Activated CD4-positive, alpha-beta T cell treated with anti-CD3 and anti-CD28 coated beads, Interleukin-2, amount 50 U/mL, for 48 hours (primary cell): ENCODE measurements at regions not wholly inside any gene's neighbourhood (a gene's known extent, or its start where the extent isn't known, plus 50 kb on each side); places are given as distances from the start of the nearest gene placed in this dataset.
"Not testable (repeated sequence)": the region's sequence is repeated elsewhere in the genome, so short reads cannot be mapped to it uniquely, and the experiment has no call there.

Experiments used
- DNase-seq, 2 experiments: peaks; one replicate each; pipeline ENCODE4 v3.0.0-alpha.2; 2020

DNA sequence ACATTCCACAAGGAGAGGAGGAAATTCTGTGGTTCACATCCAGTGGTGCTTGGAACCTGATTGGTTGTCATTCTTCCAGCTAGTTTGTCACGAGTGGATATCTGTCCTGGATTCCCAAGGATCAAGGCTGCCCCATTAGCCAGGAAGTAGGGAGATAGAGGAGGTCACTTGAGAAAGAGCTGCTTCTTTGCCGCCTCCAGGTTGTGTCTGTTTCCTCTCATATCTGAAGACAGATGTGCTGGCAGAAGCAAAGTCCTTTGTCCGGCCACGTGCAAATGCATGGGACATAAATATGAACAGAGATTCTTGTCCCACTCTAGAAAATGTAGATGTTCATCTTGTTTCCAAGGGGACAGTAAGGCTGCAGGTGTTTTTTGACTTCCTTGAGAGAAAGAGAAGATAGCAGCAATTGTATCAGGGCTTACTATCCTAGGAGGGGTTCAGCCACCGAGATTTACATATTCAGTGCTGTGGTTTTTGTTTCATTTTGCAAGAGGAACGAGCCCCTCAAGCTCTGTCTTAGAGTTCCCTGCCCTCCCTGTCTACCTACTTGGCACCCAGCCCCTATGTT is 174.4 kb downstream of the RPIA start:
- DNase-seq, result no peak

GRCh38 chr2:88866756-88867155 is 175.3 kb downstream of the RPIA start:
- DNase-seq, result no peak

DNA sequence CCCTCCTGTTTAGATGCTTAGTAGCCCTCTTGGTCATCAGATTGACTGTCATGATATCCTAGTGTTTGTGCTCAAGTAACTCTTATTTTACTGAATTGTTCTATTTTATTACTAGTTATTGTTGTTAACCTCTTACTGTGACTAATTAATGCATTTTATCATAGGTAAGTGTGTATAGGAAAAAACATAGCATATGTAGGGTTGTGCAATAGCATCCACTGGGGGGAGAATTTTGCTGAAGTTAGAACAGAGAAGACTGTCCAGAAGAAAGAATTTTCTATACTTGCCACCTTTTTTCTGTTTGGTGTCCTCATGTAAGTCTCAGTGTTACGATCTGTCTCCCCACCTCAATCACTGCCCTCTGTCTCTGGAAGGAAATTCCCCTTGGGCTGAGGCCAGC is 177.4 kb downstream of the RPIA start:
- no peak for DNase-seq

DNA sequence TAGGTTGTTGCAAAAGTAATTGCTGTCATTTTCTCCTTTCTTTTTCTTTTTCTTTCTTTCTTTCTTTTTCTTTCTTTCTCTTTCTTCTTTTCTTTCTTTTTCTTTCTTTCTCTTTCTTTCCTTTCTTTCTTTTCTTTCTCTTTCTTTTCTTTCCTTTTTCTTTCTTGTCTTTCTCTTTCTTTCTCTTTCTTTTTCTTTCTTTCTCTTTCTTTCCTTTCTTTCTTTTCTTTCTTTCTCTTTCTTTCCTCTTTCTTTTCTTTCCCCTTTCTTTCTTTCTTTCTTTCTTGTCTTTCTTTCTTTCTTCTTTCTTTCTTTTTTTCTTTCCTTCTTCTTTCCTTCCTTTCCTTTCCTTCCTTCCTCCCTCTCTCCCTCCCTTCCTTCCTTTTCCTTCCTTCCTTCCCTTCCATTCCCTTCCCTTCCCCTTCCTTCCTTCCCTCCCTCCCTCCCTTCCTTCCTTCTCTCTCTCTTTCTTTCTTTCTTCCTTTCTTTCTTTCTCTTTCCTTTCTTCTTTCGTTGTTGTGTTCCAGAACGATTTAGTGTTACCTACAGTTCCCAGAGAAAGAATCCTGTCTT is 178.9 kb downstream of the RPIA start:
- no peak for DNase-seq

DNA sequence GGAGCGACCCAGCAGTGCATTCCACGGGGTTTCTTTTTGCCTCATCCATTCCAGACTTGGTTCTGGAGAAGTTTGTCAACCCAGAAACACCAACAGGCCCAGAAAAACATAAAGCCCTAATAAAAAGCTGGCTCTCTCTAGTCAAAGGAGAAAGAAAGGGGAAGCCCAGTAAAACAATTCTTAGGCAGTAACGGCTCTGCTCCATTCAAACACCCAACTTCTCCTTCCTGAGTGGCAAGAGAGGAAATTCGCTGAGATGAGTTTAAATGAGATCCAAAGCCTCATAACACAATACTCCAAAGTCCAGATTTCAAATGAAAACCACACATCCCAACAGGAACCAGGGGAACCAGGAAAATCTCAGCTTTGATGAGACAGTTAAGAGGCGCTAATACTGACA is 179.9 kb downstream of the RPIA start:
- no peak for DNase-seq

GRCh38 chr2:88873620-88874019 is 182.1 kb downstream of the RPIA start:
- no peak for DNase-seq

- DNase-seq, result peak; percentile 23 to 43
Measured at GRCh38 chr2:88874063-88874657, 182.7 kb downstream of the RPIA start.

- DNase-seq, result no peak
Measured at GRCh38 chr2:88875736-88876135, 184.3 kb downstream of the RPIA start.

- peak; percentile 14 to 26 for DNase-seq
Measured at GRCh38 chr2:88880441-88880953, 189.0 kb downstream of the RPIA start.

GRCh38 chr2:88885275-88885674 is 193.8 kb downstream of the RPIA start:
- DNase-seq, result no peak

DNA sequence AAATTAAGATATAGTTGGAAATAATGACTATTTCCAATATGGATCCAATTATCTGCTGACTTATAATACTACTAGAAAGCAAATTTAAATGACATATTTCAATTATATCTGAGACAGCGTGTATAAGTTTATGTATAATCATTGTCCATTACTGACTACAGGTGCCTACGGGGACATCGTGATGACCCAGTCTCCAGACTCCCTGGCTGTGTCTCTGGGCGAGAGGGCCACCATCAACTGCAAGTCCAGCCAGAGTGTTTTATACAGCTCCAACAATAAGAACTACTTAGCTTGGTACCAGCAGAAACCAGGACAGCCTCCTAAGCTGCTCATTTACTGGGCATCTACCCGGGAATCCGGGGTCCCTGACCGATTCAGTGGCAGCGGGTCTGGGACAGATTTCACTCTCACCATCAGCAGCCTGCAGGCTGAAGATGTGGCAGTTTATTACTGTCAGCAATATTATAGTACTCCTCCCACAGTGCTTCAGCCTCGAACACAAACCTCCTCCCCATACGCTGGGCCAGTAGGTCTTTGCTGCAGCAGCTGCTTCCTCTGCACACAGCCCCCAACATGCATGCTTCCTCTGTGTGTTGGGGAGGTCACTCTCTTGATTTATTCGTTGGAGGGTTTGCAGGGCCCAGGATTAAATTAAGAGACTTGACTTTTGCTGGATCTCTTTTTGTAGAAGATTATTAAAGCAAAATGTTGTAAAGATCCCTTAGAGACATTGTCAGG is 194.4 kb downstream of the RPIA start:
- no peak for DNase-seq

GRCh38 chr2:88887466-88887865 is 196.0 kb downstream of the RPIA start:
- DNase-seq, result not testable (repeated sequence)

DNA sequence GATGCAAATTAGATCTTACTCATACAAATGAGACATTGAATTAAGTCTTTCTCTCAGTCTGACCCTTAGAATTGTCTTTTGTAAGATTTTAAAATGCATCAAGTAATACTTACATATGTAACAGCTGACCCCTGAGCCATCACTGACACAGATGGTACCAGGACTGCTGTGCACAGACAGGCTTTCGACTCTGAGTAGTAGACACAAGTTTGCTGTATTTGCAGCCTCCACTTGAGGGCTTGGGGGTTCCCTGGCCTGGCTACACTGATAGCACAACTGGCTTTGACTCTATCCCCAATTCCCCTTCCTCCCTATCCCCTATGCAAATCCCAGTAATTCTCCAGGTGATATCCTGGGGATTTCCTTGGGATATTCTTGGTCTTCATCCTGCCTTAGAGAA is 200.7 kb downstream of the RPIA start:
- no peak for DNase-seq

GRCh38 chr2:88892788-88893187 is 201.3 kb downstream of the RPIA start:
- no peak for DNase-seq

GRCh38 chr2:88896971-88897370 is 205.5 kb downstream of the RPIA start:
- DNase-seq, result no peak

DNA sequence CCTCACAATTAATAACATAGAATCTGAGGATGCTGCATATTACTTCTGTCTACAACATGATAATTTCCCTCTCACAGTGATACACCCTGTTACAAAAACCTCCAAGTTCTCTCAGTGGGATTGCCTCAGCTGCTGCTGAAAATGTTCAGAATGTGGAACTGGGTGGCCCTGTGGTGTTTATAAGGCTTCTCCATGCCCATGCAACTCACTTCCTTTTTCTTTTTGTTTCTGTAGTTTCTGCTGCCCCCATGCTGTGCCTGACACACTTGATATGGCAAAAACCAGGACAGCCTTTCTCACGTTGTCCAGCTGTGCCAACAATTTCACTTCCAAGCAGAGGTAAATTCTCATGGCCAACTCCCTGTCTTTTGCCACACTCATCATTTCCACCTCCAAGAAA is 206.2 kb downstream of the RPIA start:
- no peak for DNase-seq

- no peak for DNase-seq
Measured at GRCh38 chr2:88903749-88904353, 212.4 kb downstream of the RPIA start.

GRCh38 chr2:88913280-88913679 is 221.8 kb downstream of the RPIA start:
- DNase-seq, result no peak

DNA sequence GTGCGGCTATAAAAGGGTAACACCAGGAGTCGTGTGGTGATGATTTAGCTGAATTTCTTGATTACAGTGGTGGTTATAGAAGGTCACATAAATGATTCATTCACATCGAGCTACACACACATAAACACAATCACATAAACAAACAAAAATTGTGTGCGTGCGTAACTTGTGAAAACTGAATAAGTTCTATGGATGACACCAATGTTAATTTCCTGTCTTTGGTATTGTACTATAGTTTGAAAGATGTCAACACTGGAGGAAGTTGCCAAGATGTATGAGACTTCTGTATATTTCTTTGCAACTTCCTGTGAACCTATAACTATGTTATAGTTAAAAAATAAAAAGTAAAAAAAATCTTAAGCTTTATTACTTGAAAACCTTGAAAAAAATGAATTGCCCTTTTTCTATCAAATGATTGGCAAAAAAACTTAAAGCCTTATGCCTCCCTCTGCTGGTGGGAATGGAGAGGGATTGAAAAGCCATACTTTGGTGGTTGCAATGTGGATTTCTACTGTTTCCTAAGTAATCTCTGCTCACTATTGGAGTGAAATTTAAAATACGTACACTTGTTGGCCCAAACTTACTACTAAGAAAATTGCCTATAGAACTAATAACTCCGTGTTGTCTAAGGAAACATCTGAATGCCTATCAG is 227.7 kb downstream of the RPIA start:
- no peak for DNase-seq

DNA sequence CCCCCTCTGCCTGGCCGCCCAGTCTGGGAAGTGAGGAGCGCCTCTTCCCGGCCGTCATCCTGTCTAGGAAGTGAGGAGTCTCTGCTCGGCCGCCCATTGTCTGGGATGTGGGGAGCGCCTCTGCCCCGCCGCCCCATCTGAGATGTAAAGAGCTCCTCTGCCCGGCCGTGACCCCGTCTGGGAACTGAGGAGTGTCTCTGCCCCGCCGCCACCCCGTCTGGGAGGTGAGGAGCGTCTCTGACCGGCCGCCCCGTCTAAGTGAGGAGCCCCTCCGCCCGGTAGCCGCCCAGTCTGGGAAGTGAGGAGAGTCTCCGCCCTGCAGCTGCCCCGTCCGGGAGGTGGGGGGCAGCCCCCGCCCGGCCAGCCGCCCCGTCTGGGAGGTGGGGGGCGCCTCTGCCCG is 228.9 kb downstream of the RPIA start:
- not testable (repeated sequence) for DNase-seq

DNA sequence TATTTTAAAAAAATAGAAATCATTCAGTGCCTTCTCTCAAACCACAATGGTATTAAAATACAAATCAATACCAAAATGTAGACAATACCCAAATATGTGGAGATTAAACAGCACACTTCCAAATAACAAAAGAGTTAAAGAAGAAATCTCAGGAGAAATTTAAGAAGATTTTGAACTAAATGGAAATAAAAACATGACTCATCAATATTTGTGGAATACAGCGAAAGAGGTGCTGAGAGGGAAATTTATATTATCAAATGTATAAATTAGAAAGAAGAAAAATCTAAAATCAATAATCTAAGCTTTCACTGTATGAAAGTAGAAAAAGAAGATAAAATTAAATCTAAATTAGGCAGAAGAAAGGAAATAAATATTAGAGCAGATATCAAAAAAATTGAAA is 233.1 kb downstream of the RPIA start:
- DNase-seq, result no peak

- no peak for DNase-seq
Measured at GRCh38 chr2:88925770-88926462, 234.4 kb downstream of the RPIA start.
